GM21367 (cell line): ENCODE measurements at regions not wholly inside any gene's neighbourhood (a gene's known extent, or its start where the extent isn't known, plus 50 kb on each side); places are given as distances from the start of the nearest gene placed in this dataset.
"Not testable (repeated sequence)": the region's sequence is repeated elsewhere in the genome, so short reads cannot be mapped to it uniquely, and the experiment has no call there.

Experiments used
- ATAC-seq: cut with Tn5 transposase; IDR thresholded peaks from one replicate; pipeline ENCODE4 v1.9.1; 2021; ENCODE audit not compliant: unreplicated experiment

DNA sequence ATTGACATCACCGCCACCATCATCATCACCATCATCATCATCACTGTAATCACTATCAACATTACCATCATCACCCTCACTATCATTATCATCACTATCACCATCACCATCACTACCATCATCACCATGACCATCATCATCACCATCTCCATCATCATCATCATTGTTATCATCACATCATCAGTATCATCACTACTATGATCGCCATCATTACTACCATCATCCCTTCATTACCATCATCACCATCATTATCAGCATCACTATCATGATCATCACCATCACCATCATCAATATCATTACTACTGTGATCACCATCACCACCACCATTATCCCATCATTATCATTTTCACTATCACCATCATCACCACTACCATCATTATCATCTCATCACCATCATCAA is 368.3 kb downstream of the SEC14L1 start:
- ATAC-seq, result no peak

GRCh38 chr17:77509599-77509998 is 368.8 kb downstream of the SEC14L1 start:
- ATAC-seq, result no peak

DNA sequence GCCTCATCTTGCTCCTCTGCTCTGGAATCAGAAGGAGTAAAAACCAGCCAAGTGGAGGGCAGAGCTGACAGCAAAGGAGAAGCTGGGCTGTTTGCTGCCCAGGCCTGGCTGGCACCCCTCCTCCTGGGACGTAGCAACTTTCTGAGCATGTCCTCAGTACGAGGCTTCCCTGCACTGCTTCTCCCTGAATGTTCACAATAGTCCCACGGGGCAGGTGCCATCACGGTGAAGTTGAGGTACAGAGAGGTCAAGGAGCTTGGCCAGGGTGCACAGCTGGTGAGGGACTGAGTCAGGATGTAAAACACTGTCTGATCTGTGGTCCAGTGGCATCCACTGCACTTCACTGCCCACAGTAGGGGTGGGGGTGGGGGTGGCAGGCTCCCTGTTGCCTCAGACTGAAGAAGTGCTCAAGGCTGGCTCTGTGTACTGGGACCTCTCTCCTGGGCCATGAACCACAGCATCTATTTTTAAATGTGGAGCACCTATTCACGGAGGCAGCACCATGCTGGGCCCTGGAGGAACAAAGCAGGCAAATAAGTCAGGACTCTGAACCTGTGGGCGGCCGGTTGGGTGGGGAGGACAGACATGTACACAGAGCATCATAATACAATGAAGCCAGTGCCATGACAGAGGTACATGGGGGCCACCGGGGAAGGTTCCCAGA is 369.5 kb downstream of the SEC14L1 start:
- no peak for ATAC-seq

- no peak for ATAC-seq
These were observed 370.8 kb downstream of the SEC14L1 start for GRCh38 chr17:77511514-77512061.

DNA sequence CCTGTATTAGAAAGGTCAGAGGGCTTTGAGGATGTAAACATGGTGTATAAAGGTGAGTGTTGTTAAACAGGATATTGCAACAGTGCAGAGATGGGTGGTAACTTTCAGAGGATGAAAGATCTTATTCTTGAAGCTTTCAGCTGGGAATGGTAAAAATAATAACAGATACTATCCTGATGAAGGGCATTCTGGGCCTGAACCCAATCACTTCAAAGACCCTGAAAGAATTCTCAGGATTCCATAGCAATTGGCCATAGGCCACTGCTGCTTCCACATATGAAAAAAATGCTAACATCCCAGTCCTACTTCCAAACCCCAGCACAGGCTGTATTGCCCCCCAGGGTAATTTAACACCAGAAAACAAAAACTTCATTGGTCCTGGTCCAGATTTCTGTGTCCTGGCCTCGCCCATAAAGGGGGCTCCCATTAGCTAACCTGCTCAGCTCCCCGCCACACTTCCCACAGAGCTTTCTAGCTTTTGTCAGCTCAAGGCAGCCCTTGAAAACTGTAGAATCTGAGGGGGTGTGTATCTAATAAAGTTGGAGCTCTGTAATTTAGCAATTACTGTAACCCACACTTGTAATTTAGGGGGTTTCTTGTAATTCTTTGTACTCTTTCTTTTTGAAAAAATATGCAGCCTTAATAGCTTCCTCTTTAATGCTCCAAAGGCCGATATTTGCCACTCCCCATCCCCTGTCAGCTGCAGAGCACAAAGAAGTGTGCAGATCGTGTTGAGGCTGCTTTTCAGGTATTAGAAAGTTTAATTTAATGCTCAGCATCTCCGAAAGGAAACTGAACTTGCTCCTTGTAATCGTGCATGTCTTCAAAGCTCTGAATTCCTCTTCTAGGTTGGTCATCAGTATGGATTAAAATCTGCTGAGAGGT is 371.5 kb downstream of the SEC14L1 start:
- ATAC-seq, result no peak

GRCh38 chr17:77513045-77513444 is 372.3 kb downstream of the SEC14L1 start:
- ATAC-seq, result no peak

GRCh38 chr17:77515227-77515626 is 374.5 kb downstream of the SEC14L1 start:
- no peak for ATAC-seq

DNA sequence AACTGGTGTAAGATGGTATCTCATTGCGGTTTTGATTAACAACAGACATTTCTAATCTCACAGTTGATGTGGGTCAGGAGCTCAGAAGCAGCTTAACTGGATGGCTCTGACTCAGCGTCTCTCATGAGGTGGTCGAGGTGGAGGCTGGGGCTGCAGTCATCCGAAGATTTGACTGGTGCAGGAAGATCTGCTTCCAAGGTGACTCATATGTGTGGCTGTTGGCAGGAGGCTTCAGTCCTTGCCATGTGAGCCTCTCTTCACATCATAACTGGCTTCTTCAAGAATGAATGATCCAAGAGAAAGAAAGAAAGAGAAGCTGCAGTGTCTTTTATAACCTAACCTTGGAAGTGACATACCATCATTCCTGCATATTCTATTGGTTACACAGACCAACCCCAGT is 376.1 kb downstream of the SEC14L1 start:
- ATAC-seq, result no peak

DNA sequence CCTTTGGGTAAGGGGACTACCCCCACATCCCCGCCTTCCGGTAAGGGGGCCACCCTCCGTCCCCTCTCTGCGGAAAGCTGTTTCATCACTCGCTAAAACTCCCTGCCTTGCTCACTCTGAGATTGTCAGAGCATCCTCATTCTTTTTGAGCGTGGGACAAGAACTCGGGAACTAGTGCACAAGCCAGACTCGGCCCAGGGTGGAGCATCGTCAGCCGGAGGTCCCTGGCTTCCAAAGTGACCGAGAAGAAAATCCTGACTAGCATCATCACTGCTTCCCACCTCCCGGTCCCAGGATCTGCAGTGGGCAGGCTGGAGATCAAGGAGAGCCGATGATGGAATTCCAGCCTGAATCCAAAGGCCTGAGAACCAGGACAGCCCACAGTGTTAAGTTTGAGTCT is 380.3 kb downstream of the SEC14L1 start:
- ATAC-seq, result no peak

GRCh38 chr17:77523540-77523939 is 382.8 kb downstream of the SEC14L1 start:
- ATAC-seq, result no peak

DNA sequence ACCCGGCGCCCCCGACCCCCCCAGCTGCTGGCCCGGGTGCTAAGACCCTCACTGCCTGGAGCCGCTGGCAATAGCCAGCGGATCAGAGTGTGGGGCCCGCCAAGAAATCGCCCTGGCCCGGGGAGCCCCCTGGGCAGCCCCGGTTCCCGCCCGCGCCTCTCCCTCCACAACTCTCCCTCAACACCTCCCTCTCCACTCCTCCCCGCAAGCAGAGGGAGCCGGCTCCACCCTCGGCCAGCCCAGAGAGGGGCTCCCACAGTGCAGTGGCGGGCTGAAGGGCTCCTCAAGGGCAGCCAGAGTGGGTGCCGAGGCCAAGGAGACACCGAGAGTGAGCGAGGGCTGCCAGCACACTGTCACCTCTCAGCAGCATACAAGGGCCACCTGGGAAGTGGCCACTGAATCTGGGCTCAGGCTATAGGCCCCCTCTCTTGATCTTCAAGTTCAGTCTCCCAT is 385.5 kb downstream of the SEC14L1 start:
- no peak for ATAC-seq

DNA sequence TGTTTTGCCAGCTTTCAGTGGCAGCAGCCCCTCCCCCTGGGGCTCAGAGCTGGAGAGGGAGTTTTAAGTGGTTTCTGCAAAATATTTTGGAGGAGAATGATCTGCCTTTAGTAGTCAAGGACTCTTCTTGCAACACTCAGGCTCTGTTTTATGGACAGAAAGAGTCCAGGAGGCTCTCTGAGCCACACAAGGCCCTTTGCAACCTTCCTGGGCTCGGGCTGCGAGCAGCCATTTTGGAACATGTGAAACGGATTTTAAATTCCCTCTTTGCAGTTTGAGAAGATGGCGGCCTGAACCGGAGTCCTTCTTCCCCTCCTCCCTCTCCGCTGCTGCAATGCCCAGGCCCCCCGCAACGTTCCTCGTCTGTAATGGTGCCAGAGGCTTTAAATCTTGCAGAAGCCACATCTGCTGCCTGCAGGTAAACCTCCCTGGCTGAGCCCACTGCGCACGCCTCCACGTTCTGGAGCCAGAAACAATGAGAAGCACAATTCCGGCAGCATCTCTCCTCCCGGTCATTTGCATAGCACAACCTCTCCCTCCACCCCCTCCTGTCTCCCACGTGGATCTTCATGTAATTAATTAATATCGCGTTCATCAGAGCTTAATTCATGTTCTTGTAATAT is 386.1 kb downstream of the SEC14L1 start:
- no peak for ATAC-seq

DNA sequence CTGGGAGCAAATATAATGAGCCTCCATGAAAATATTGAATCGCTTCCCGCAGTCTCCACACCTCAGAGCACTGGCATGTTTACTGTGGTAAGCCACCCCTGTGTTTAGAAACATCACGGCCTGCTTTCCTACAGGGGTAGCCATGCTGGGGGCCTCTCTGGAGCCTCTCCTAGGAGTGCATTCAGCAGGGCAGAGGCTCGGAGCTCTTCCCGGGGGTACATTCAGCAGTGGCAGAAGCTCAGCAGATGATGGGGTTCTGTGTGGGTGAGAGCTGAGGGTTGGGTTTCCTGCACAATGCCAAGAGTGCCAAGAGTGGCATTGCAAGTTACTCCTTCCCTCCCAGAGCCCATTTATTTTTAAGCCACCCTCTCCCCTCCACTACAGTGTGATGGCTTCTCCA is 386.6 kb downstream of the SEC14L1 start:
- ATAC-seq, result no peak

DNA sequence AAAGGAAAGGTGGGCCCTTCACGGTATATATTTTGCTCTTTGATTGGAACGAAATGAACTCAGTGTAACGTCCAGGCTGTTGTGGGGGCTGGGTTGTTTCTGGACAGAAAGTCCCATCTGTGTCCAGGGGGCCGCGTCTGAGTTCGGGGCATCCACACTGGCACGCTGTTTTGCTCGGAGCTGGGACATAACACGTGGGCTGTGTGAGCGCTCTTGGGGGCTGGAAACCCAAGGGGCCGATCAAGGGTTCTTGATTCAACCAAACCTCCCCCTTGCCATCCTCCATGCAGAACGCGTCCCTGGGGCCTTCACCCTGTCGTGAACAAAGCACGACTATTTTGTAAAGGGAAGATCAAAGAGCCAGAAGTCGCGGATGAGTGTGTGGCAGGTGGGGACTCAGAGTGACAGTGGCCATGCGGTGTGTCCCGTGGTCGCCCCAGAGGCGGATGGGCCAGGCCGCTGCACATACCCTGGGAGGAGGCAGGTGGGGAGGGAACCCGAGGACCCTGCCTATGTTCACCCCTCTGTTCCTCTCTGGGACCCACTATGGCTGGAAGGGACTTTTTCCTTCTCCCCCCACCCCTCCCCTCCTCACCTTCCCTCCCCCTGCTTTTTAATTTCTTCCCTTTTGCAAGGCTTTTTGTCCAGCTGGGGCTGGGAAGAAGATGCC is 387.2 kb downstream of the SEC14L1 start:
- ATAC-seq, result no peak

DNA sequence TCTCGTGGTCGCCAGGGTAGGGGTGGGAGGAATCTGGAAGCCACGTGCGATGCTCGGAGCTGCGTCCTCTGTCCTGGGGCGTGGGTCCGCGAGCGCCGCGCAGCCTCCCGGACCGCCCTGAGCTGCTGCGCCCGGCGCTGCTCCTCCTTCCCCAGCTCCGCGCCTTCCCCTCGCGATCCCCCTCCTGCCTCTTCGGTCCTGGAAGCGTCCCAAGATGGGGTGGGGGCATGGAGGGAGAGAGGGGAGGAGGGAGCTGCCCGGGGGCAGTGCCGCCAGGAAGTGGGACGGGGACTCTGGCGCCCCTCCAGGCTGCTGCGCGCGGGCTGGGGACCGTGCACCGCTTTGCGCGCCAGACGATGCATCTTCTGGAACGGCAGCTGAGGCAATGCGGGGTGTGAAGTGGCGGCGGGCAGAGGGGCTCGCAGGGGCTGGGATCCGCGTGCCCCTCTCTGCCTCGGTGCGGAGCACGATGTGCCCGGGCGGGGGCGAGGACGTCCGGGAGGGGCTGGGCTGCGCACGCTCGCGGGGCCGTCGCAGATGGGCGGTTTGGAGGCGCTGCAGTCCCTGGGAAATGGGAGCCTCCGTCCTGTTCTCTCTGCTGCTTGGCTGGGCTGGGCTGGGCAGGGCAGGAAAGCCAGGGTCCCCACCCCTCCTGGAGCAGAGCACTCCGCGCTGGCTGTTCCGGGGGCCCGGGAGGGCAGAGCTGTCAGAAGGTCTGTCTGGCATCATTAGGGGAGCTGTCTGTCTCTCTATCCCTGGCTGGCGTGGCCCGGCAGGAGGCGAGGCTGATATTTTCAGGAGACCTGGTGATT is 388.0 kb downstream of the SEC14L1 start:
- no peak for ATAC-seq

GRCh38 chr17:77529328-77529650 is 388.5 kb downstream of the SEC14L1 start:
- no peak for ATAC-seq

GRCh38 chr17:77530591-77530990 is 389.8 kb downstream of the SEC14L1 start:
- ATAC-seq, result no peak

DNA sequence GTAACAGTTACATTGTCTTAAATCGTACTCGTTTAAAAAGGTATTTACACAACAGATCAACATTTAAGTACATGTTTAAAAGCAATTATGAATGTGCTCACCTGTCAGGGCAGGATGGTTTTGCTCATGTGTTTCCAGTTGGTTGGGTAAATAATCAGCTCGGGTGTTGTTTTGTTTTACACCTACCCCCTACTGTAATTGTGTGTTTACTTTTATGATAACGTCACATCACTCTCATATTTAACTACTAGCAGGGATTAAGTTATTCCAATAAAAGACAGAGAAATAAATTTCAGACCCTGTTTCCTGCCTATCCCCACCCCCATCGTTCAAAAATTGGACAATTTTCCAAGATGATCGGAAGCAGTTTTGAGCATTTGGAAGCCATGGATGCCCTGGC is 390.2 kb downstream of the SEC14L1 start:
- no peak for ATAC-seq

GRCh38 chr17:77531641-77532040 is 390.9 kb downstream of the SEC14L1 start:
- no peak for ATAC-seq

GRCh38 chr17:77533697-77534096 is 392.9 kb downstream of the SEC14L1 start:
- not testable (repeated sequence) for ATAC-seq
